BE2C (cell line): ENCODE measurements at regions not wholly inside any gene's neighbourhood (a gene's known extent, or its start where the extent isn't known, plus 50 kb on each side); places are given as distances from the start of the nearest gene placed in this dataset.

Source experiments
- DNase-seq: peaks from one replicate; pipeline ENCODE4 v3.0.0-alpha.2; 2020
- H3K27me3 ChIP-seq: fragments of 250-450 bp; sonication (Bioruptor Pico); 2 replicates; pipeline ENCODE4 v1.5.1; 2020; ENCODE audit warnings: mild to moderate bottlenecking
- H3K36me3 ChIP-seq: fragments of 250-450 bp; sonication (Bioruptor Pico); 2 replicates; pipeline ENCODE4 v1.5.1; 2020; ENCODE audit warnings: mild to moderate bottlenecking
- H3K4me1 ChIP-seq: fragments of 250-450 bp; sonication (Bioruptor Pico); 2 replicates; pipeline ENCODE4 v1.5.1; 2020
- H3K4me3 ChIP-seq: 2 replicates; pipeline ENCODE4 v1.5.1; 2011; ENCODE audit warnings: low read depth, low read length
- H3K9me3 ChIP-seq: fragments of 250-450 bp; sonication (Bioruptor Pico); 2 replicates; pipeline ENCODE4 v1.5.1; 2020
- TF ChIP-seq, protein P1 (sequence below): IDR thresholded peaks from 2 replicates; pipeline ENCODE4 v1.5.1; 2012; ENCODE audit warnings: mild to moderate bottlenecking, low read depth, low read length

- no peak for DNase-seq
- no peaks in the 10 kb centered on the region for H3K36me3 ChIP-seq
- no peaks in the 10 kb centered on the region for H3K27me3 ChIP-seq
- no peaks in the 10 kb centered on the region for H3K4me1 ChIP-seq
- H3K4me3 ChIP-seq = no peak overlapping the region
- no peaks in the 10 kb centered on the region for H3K9me3 ChIP-seq
- TF ChIP-seq, protein P1, sequence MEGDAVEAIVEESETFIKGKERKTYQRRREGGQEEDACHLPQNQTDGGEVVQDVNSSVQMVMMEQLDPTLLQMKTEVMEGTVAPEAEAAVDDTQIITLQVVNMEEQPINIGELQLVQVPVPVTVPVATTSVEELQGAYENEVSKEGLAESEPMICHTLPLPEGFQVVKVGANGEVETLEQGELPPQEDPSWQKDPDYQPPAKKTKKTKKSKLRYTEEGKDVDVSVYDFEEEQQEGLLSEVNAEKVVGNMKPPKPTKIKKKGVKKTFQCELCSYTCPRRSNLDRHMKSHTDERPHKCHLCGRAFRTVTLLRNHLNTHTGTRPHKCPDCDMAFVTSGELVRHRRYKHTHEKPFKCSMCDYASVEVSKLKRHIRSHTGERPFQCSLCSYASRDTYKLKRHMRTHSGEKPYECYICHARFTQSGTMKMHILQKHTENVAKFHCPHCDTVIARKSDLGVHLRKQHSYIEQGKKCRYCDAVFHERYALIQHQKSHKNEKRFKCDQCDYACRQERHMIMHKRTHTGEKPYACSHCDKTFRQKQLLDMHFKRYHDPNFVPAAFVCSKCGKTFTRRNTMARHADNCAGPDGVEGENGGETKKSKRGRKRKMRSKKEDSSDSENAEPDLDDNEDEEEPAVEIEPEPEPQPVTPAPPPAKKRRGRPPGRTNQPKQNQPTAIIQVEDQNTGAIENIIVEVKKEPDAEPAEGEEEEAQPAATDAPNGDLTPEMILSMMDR = no peak
Measured at GRCh38 chr5:51821697-51822096, 438.4 kb downstream of the ISL1 start.

GRCh38 chr5:51829230-51829629, 446.0 kb downstream of the ISL1 start:
- Histone ChIP-seq H3K4me3 (no peak overlapping the region), H3K9me3 (no peaks in the 10 kb centered on the region; the same call in 1 of the 2 replicates), H3K36me3 (no peaks in the 10 kb centered on the region), H3K27me3 (no peaks in the 10 kb centered on the region), H3K4me1 (peaks cover 13% of the 10 kb centered on the region)
- DNase-seq = no peak
- TF ChIP-seq, protein P1 = no peak

DNA sequence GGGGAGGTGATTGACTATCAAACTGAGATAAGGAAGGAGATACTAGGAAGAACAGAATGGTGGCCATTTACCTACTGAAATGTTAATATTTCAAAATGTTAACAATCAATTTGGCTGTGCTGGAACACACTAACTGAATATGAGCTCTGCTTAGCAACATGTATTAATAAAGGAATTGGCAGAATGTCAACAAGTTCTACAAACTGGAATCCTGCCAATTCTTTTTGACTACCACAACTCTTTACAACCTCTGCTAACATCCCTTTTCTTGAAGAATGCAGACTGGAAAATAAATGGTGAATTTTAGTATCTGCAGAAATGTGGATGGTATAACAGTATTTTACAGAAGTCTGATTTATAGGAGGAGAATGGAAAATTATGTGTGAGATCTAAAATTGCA, 446.4 kb downstream of the ISL1 start:
- H3K36me3 ChIP-seq = no peaks in the 10 kb centered on the region

GRCh38 chr5:51832934-51833470, 449.8 kb downstream of the ISL1 start:
- Histone ChIP-seq H3K4me1 (peaks cover 13% of the 10 kb centered on the region), H3K27me3 (no peaks in the 10 kb centered on the region), H3K36me3 (no peaks in the 10 kb centered on the region), H3K9me3 (no peaks in the 10 kb centered on the region; the same call in 1 of the 2 replicates), H3K4me3 (no peak overlapping the region)
- DNase-seq = no peak
- TF ChIP-seq, protein P1 = no peak

More for the DNA sequence above, 446.4 kb downstream of the ISL1 start:
- Histone ChIP-seq H3K9me3 (no peaks in the 10 kb centered on the region; the same call in 1 of the 2 replicates), H3K27me3 (no peaks in the 10 kb centered on the region), H3K4me3 (no peak overlapping the region), H3K4me1 (peaks cover 13% of the 10 kb centered on the region)
- TF ChIP-seq, protein P1 = no peak
- no peak for DNase-seq

DNA sequence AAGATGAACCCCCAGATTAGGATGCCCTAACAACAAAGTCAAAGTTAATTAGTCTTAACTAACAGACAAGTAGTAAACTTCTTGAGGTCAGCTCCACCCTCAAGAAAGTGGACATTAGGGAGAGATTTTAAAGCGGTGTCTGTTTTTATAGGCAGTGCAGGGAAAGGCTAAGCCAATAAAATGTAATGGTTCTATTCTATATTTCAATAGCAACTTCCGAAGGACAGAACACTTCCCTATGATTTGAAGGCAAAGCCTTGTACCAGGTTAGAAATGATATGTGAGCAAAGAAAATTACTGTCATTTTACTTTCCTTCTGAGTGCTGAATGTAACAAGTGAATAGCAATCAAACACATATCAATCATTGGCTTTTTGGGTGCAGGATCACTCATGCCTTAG, 455.2 kb downstream of the ISL1 start:
- H3K36me3 ChIP-seq = no peaks in the 10 kb centered on the region
- no peaks in the 10 kb centered on the region; the same call in 1 of the 2 replicates for H3K4me1 ChIP-seq
- DNase-seq = no peak
- H3K27me3 ChIP-seq = no peaks in the 10 kb centered on the region
- 0 out of 2 replicates have a peak, but pooled peaks cover 3% of the 10 kb centered on the region for H3K9me3 ChIP-seq
- TF ChIP-seq, protein P1 = no peak
- no peak overlapping the region for H3K4me3 ChIP-seq

GRCh38 chr5:51843893-51844292, 460.6 kb downstream of the ISL1 start:
- H3K9me3 ChIP-seq = 0 out of 2 replicates have a peak, but pooled peaks cover 3% of the 10 kb centered on the region
- no peak for DNase-seq
- TF ChIP-seq, protein P1 = no peak
- H3K36me3 ChIP-seq = no peaks in the 10 kb centered on the region
- H3K4me3 ChIP-seq = no peak overlapping the region
- H3K4me1 ChIP-seq = no peaks in the 10 kb centered on the region; the same call in 1 of the 2 replicates
- no peaks in the 10 kb centered on the region for H3K27me3 ChIP-seq
